Transverse colon (tissue), 4 donors: ENCODE measurements at regions not wholly inside any gene's neighbourhood (a gene's known extent, or its start where the extent isn't known, plus 50 kb on each side); places are given as distances from the start of the nearest gene placed in this dataset.

Experiments
- CTCF ChIP-seq, 5 experiments: fragments of 200-600 bp in 3 of 5; fragments of 450-650 bp in 2 of 5; sonication (generic) in 3 of 5; IDR thresholded peaks; 1 replicate in 2 of 5; 2 replicates in 3 of 5; pipeline ENCODE4 v1.5.1; 2016 to 2017; ENCODE audit warnings: antibody characterized with exemption in 5 of 5, inconsistent platforms in 3 of 5, mild to moderate bottlenecking in 2 of 5, moderate library complexity in 1 of 5
- EP300 ChIP-seq: sonication (generic); formaldehyde crosslinking; IDR thresholded peaks from one replicate; pipeline ENCODE4 v1.6.1; 2017; ENCODE audit warnings: antibody characterized with exemption, low read depth
- POLR2A ChIP-seq: fragments of 450-650 bp; IDR thresholded peaks from one replicate; pipeline ENCODE4 v1.6.1; 2016; ENCODE audit warnings: antibody characterized with exemption, mild to moderate bottlenecking, moderate library complexity
- POLR2AphosphoS5 ChIP-seq, 3 donors: sonication (generic); formaldehyde crosslinking; IDR thresholded peaks; one replicate each; pipeline ENCODE4 v1.6.1; 2016; ENCODE audit warnings: antibody characterized with exemption in 3 of 3

- TF ChIP-seq CTCF (IDR thresholded peaks at IDR 0.05): no peak
- no peak for TF ChIP-seq POLR2A
- TF ChIP-seq POLR2AphosphoS5 (IDR thresholded peaks at IDR 0.05): no peak
- TF ChIP-seq EP300: no peak
Observed at GRCh38 chr3:157672061-157672460, 168.8 kb upstream of the VEPH1 start.
